C4-2B (cell line): ENCODE measurements at regions not wholly inside any gene's neighbourhood (a gene's known extent, or its start where the extent isn't known, plus 50 kb on each side); places are given as distances from the start of the nearest gene placed in this dataset.

ENCODE experiments used
- ZFX ChIP-seq: fragments of 450-650 bp; IDR thresholded peaks from 2 replicates; pipeline ENCODE4 v1.6.1; 2017
- TF ChIP-seq, protein P1 (sequence below): fragments of 450-650 bp; conservative IDR thresholded peaks from 2 replicates; pipeline ENCODE4 v1.5.1; 2017; ENCODE audit warnings: mild to moderate bottlenecking

DNA sequence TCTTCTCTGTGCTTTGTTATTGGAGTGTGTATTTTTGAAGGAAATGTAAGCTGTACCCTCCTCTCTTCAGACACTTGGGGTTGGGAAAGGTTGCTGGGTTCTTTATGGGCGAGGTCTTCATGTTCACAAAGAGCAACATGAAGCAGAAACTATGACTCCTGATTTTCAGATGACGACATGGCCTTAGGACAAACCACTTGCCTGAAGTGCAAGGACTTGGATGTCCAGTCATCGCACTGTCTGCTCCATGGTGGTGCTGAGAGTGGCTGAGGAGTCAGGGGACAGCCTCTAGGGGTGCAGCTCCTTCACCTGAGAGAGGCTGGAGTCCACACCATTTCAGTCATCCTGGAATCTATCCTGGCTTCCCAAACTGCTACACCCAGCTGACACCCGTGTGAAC is 183.9 kb upstream of the CDH5 start:
- TF ChIP-seq, protein P1, sequence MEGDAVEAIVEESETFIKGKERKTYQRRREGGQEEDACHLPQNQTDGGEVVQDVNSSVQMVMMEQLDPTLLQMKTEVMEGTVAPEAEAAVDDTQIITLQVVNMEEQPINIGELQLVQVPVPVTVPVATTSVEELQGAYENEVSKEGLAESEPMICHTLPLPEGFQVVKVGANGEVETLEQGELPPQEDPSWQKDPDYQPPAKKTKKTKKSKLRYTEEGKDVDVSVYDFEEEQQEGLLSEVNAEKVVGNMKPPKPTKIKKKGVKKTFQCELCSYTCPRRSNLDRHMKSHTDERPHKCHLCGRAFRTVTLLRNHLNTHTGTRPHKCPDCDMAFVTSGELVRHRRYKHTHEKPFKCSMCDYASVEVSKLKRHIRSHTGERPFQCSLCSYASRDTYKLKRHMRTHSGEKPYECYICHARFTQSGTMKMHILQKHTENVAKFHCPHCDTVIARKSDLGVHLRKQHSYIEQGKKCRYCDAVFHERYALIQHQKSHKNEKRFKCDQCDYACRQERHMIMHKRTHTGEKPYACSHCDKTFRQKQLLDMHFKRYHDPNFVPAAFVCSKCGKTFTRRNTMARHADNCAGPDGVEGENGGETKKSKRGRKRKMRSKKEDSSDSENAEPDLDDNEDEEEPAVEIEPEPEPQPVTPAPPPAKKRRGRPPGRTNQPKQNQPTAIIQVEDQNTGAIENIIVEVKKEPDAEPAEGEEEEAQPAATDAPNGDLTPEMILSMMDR, result no peak
- TF ChIP-seq ZFX, result no peak
